Omental fat pad (tissue), 3 donors: ENCODE measurements at regions not wholly inside any gene's neighbourhood (a gene's known extent, or its start where the extent isn't known, plus 50 kb on each side); places are given as distances from the start of the nearest gene placed in this dataset.

Experiments
- ATAC-seq: fragments of 150-250 bp; one replicate; pipeline ENCODE4 v1.9.1; 2016; ENCODE audit warnings: mild to moderate bottlenecking, moderate library complexity; ENCODE audit not compliant: low FRiP score
- DNase-seq: peaks from one replicate; pipeline ENCODE4 v3.0.0-alpha.2; 2019; ENCODE audit warnings: low spot score
- CTCF ChIP-seq, 3 donors: fragments of 450-650 bp; IDR thresholded peaks; one replicate each; pipeline ENCODE4 v1.5.1; 2016 to 2017; ENCODE audit warnings: antibody characterized with exemption in 3 of 3, mild to moderate bottlenecking in 3 of 3, moderate library complexity in 2 of 3

DNA sequence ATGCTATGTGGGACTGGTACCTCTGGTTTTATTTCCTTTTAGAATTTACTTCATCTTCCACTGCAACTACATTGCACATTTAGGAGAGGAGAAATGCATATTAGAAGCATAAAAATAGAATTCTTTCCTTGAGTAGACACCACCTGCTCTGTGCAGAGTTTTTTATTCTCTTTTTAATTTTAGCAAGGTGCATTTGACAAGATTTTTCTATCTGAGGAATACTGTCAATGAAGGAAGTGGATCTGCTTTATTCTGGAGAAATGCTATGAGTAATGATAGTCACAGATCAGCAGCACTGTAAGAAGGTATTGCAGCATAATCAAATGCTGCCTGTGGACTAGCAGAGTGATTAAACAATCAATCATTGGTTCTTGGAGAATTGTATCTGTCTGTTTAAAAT, 1038.3 kb downstream of the RAPGEF2 start:
- ATAC-seq = no peak
- DNase-seq = no peak
- TF ChIP-seq CTCF (IDR thresholded peaks at IDR 0.05) = no peak

- DNase-seq (no peak), ATAC-seq (no peak)
- no peak for TF ChIP-seq CTCF (IDR thresholded peaks at IDR 0.05)
Measured at GRCh38 chr4:160142579-160142978, 1039.7 kb downstream of the RAPGEF2 start.

DNA sequence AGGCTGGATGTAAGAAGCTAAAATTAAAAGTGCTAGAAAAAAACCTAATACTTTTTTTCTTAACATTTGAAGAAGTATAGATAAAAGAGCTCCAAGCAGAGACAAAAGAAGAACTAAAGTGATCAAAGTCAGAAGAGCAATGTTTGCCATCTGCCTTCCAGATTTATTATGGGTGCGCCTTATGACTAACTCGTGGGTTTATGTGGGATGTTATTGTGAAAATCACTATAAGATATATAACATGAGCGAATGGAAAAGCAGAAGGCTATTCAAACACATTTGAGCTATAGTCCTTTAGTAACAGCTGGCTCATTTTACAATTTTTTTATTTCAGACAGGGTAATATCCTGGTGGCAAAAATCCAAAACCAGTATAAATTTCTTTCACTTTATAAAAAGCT, 1040.7 kb downstream of the RAPGEF2 start:
- ATAC-seq (no peak), DNase-seq (no peak)
- no peak for TF ChIP-seq CTCF (IDR thresholded peaks at IDR 0.05)

DNA sequence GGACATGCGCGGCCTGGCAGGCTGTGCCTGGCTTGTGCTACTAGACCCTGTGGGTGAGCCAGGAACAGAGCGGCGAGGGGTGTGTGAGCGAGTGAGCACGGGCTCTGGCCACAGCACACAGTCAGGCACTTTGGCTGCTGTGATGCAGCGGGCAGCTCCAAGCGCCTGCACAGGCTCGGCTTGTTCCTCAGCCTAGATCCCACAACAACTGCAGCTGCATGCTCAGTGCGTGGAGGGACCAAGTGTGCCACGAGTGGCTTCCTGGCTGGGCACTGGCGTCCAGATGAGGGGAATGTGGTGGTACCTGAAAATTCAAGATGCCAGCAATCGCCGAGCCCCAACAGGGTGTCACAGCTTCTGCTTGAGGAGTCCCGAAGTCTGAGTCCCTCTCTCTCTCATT, 1056.6 kb downstream of the RAPGEF2 start:
- no peak for DNase-seq
- TF ChIP-seq CTCF (IDR thresholded peaks at IDR 0.05) = no peak
- no peak for ATAC-seq

GRCh38 chr4:160161026-160161425, 1058.1 kb downstream of the RAPGEF2 start:
- ATAC-seq = no peak
- TF ChIP-seq CTCF (IDR thresholded peaks at IDR 0.05) = no peak
- no peak for DNase-seq

GRCh38 chr4:160175064-160175643, 1072.3 kb downstream of the RAPGEF2 start:
- no peak for ATAC-seq
- TF ChIP-seq CTCF (IDR thresholded peaks at IDR 0.05) = no peak
- no peak for DNase-seq

DNA sequence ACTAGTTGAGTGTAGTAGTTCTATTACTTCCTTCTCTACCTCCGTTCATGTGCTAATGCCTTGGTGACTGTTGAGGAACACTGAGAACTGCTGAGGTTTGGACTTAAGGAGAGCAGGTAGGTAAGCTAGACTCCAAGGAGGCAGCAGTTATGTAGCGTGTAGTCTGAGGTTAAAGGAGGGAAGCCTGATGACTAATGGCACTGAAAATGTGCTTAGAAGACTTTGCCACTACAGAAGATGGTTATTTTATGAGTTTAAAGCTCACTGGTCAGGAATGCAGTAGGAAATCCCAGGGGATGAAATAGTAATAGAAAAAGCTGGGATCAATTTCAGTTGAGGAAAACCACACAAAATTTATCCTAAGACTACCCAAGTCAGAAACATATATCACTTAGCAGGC, 1077.3 kb downstream of the RAPGEF2 start:
- no peak for TF ChIP-seq CTCF (IDR thresholded peaks at IDR 0.05)
- ATAC-seq (no peak), DNase-seq (no peak)
